ENCODE measurements at regions not wholly inside any gene's neighbourhood (a gene's known extent, or its start where the extent isn't known, plus 50 kb on each side); places are given as distances from the start of the nearest gene placed in this dataset.
"Not testable (repeated sequence)": the region's sequence is repeated elsewhere in the genome, so short reads cannot be mapped to it uniquely, and the experiment has no call there.

GRCh38 chr18:65206551-65207260 is 544.1 kb upstream of the CDH7 start:
- Histone ChIP-seq H3K27me3 (no peaks in the 10 kb centered on the region), H3K9me3 (no peaks in the 10 kb centered on the region), H3K36me3 (no peaks in the 10 kb centered on the region), H3K4me3 (no peak overlapping the region), H3K4me1 (no peaks in the 10 kb centered on the region), H3K27ac (no peak overlapping the region)
- no peak for DNase-seq
- no peak for TF ChIP-seq POLR2A (IDR thresholded peaks at IDR 0.05)
- TF ChIP-seq, protein P1, sequence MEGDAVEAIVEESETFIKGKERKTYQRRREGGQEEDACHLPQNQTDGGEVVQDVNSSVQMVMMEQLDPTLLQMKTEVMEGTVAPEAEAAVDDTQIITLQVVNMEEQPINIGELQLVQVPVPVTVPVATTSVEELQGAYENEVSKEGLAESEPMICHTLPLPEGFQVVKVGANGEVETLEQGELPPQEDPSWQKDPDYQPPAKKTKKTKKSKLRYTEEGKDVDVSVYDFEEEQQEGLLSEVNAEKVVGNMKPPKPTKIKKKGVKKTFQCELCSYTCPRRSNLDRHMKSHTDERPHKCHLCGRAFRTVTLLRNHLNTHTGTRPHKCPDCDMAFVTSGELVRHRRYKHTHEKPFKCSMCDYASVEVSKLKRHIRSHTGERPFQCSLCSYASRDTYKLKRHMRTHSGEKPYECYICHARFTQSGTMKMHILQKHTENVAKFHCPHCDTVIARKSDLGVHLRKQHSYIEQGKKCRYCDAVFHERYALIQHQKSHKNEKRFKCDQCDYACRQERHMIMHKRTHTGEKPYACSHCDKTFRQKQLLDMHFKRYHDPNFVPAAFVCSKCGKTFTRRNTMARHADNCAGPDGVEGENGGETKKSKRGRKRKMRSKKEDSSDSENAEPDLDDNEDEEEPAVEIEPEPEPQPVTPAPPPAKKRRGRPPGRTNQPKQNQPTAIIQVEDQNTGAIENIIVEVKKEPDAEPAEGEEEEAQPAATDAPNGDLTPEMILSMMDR (IDR thresholded peaks at IDR 0.05), result no peak

DNA sequence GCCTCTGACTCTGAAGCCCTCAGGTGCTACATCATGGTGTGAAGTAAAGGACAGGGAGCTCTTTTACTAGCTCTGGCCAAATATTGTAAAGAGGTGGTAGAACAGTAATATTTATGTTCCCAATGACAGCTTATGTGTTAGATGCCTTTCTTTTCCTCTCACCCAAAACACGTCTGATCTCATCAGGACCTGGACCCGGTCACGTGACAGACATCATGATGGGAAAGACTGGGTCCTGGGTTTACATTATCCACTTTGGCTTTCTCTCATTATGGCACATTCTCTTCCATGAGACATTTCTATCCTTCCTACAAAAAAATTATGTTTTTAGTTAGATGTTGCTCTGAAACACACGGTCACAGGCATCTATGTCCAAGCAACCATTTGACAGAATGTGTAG is 548.7 kb upstream of the CDH7 start:
- no peak for TF ChIP-seq POLR2A (IDR thresholded peaks at IDR 0.05)
- TF ChIP-seq, protein P1 (IDR thresholded peaks at IDR 0.05), result no peak
- Histone ChIP-seq H3K4me3 (no peak overlapping the region), H3K27ac (no peak overlapping the region), H3K27me3 (no peaks in the 10 kb centered on the region), H3K36me3 (no peaks in the 10 kb centered on the region), H3K9me3 (no peaks in the 10 kb centered on the region), H3K4me1 (no peaks in the 10 kb centered on the region)
- DNase-seq, result no peak

DNA sequence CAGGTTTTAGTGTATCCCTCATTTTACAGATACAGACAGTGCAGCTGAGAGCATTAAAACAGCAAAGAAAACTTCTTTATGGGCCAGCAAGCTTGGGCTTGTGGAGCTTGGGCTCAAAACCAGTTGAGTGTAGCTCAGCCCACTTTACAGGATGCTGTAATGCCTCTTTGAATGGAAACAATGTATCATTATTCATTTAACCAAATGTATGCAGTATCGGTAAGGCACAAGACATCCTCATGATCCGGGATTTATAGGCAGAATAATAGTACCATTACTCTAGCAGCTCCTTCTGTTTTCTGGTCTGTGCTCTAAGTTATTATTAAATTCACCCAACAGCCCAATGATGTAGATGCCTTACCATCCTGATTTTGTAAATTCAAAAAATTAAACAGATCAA is 575.1 kb upstream of the CDH7 start:
- no peaks in the 10 kb centered on the region for H3K36me3 ChIP-seq
- H3K27ac ChIP-seq, result no peak overlapping the region
- H3K27me3 ChIP-seq, result no peaks in the 10 kb centered on the region
- TF ChIP-seq POLR2A (IDR thresholded peaks at IDR 0.05), result no peak
- TF ChIP-seq, protein P1 (IDR thresholded peaks at IDR 0.05), result no peak
- no peak overlapping the region for H3K4me3 ChIP-seq
- no peaks in the 10 kb centered on the region for H3K4me1 ChIP-seq
- DNase-seq, result no peak
- no peaks in the 10 kb centered on the region for H3K9me3 ChIP-seq

- H3K27me3 ChIP-seq, DNase-seq, H3K4me3 ChIP-seq, H3K9me3 ChIP-seq, H3K4me1 ChIP-seq, H3K27ac ChIP-seq, H3K36me3 ChIP-seq: not testable (repeated sequence)
Observed at GRCh38 chr18:65162086-65162485, 588.7 kb upstream of the CDH7 start.

GRCh38 chr18:65146482-65147021 is 604.3 kb upstream of the CDH7 start:
- no peak for TF ChIP-seq POLR2A (IDR thresholded peaks at IDR 0.05)
- TF ChIP-seq, protein P1 (IDR thresholded peaks at IDR 0.05), result no peak
- Histone ChIP-seq H3K4me1 (no peaks in the 10 kb centered on the region), H3K9me3 (no peaks in the 10 kb centered on the region), H3K4me3 (no peak overlapping the region), H3K27ac (no peak overlapping the region), H3K27me3 (no peaks in the 10 kb centered on the region), H3K36me3 (no peaks in the 10 kb centered on the region)
- DNase-seq, result no peak

- no peaks in the 10 kb centered on the region for H3K9me3 ChIP-seq
- no peaks in the 10 kb centered on the region for H3K27me3 ChIP-seq
- H3K27ac ChIP-seq, result no peak overlapping the region
- TF ChIP-seq, protein P1 (IDR thresholded peaks at IDR 0.05), result no peak
- TF ChIP-seq POLR2A (IDR thresholded peaks at IDR 0.05), result no peak
- H3K4me1 ChIP-seq, result no peaks in the 10 kb centered on the region
- DNase-seq, result no peak
- no peaks in the 10 kb centered on the region for H3K36me3 ChIP-seq
- H3K4me3 ChIP-seq, result no peak overlapping the region
Observed at GRCh38 chr18:65145312-65145711, 605.5 kb upstream of the CDH7 start.

Measured in Peyer's patch (tissue), 4 donors.